Kidney (tissue), 13 donors: ENCODE measurements at regions not wholly inside any gene's neighbourhood (a gene's known extent, or its start where the extent isn't known, plus 50 kb on each side); places are given as distances from the start of the nearest gene placed in this dataset.

Experiments used
- DNase-seq, 5 donors: peaks; one replicate each; pipeline ENCODE4 v3.0.0-alpha.2; 2013 to 2020
- FAIRE-seq: peaks from 2 replicates; lab custom pipeline; 2012; peaks lifted over from hg19 to GRCh38; lab: Jason Lieb, UNC
- H3K27ac ChIP-seq, 2 donors: one replicate each; pipeline ENCODE4 v1.7.0; 2013; ENCODE audit warnings: low read depth in 2 of 2, low read length in 2 of 2, inconsistent platforms in 1 of 2
- H3K27me3 ChIP-seq: one replicate; pipeline ENCODE4 v1.7.1; 2013; ENCODE audit warnings: low read length, inconsistent platforms; ENCODE audit not compliant: control insufficient read depth, insufficient read depth
- H3K36me3 ChIP-seq, 3 donors: one replicate each; pipeline versions ENCODE4 v1.7.0 to v1.7.1; 2013; ENCODE audit warnings: low read length in 3 of 3, control low read depth in 1 of 3, inconsistent platforms in 1 of 3; ENCODE audit not compliant: insufficient read depth in 3 of 3, control insufficient read depth in 2 of 3
- H3K4me1 ChIP-seq, 3 donors: one replicate each; pipeline versions ENCODE4 v1.7.0 to v1.7.1; 2013; ENCODE audit warnings: low read length in 3 of 3, inconsistent platforms in 1 of 3, low read depth in 1 of 3; ENCODE audit not compliant: control insufficient read depth in 2 of 3, insufficient read depth in 2 of 3
- H3K4me3 ChIP-seq, 3 donors: one replicate each; pipeline versions ENCODE4 v1.7.0 to v1.8.1; 2013; ENCODE audit warnings: low read length in 3 of 3, control low read depth in 1 of 3, inconsistent platforms in 1 of 3
- H3K9ac ChIP-seq, 3 donors: one replicate each; pipeline versions ENCODE4 v1.7.0 to v1.7.1; 2013; ENCODE audit warnings: low read length in 3 of 3, control low read depth in 1 of 3, inconsistent platforms in 1 of 3
- H3K9me3 ChIP-seq, 3 donors: one replicate each; pipeline versions ENCODE4 v1.7.0 to v1.7.1; 2013; ENCODE audit warnings: low read length in 3 of 3, control low read depth in 1 of 3, inconsistent platforms in 1 of 3; ENCODE audit not compliant: control insufficient read depth in 2 of 3, insufficient read depth in 1 of 3
- CTCF ChIP-seq: IDR thresholded peaks from 3 replicates; pipeline ENCODE4 v1.5.1; 2012; ENCODE audit warnings: mild to moderate bottlenecking, moderate library complexity, borderline replicate concordance; ENCODE audit not compliant: insufficient read depth; ENCODE audit errors: extremely low read depth
- intact Hi-C: fragments of 100-400 bp; cut with DNase I; formaldehyde crosslinking; loops from one replicate; pipeline ENCODE4 v1.11.1; 2022
- donor health status: control.
- donor health status: control.
- donor health status: control.
- donor health status: control.
- donor health status: control.
- donor health status: DM: yes; HTN: yes; CAD: no.
- donor health status: Normal renal cell carcinoma (clear cell type).

- Histone ChIP-seq H3K9ac (no peak overlapping the region), H3K27me3 (no peaks in the 10 kb centered on the region), H3K36me3 (no peaks in the 10 kb centered on the region), H3K4me3 (no peak overlapping the region), H3K4me1 (no peaks in the 10 kb centered on the region), H3K9me3 (no peaks in the 10 kb centered on the region), H3K27ac (no peak overlapping the region)
- FAIRE-seq (no peak), DNase-seq (no peak)
- intact Hi-C loops = no loop called here
- TF ChIP-seq CTCF = no peak
Measured at GRCh38 chr15:53108319-53108718, 318.2 kb upstream of the ONECUT1 start.

GRCh38 chr15:53107855-53108254 is 317.7 kb upstream of the ONECUT1 start:
- Histone ChIP-seq H3K9me3 (no peaks in the 10 kb centered on the region), H3K4me3 (no peak overlapping the region), H3K9ac (no peak overlapping the region), H3K36me3 (no peaks in the 10 kb centered on the region), H3K4me1 (no peaks in the 10 kb centered on the region), H3K27ac (no peak overlapping the region), H3K27me3 (no peaks in the 10 kb centered on the region)
- FAIRE-seq = no peak
- no peak for TF ChIP-seq CTCF
- no peak for DNase-seq
- intact Hi-C loops = no loop called here

GRCh38 chr15:53106505-53107286 is 316.6 kb upstream of the ONECUT1 start:
- Histone ChIP-seq H3K4me1 (no peaks in the 10 kb centered on the region), H3K9ac (no peak overlapping the region), H3K4me3 (no peak overlapping the region), H3K27me3 (no peaks in the 10 kb centered on the region), H3K9me3 (no peaks in the 10 kb centered on the region), H3K36me3 (no peaks in the 10 kb centered on the region), H3K27ac (no peak overlapping the region)
- FAIRE-seq (no peak), DNase-seq (no peak)
- TF ChIP-seq CTCF = no peak
- intact Hi-C loops = no loop called here
